Activated CD8-positive, alpha-beta T cell treated with anti-CD3 and anti-CD28 coated beads for 36 hours (primary cell): ENCODE measurements at regions not wholly inside any gene's neighbourhood (a gene's known extent, or its start where the extent isn't known, plus 50 kb on each side); places are given as distances from the start of the nearest gene placed in this dataset.
"Not testable (repeated sequence)": the region's sequence is repeated elsewhere in the genome, so short reads cannot be mapped to it uniquely, and the experiment has no call there.

Experiments used
- ATAC-seq: fragments of 200-7000 bp; cut with Tn5 transposase; one replicate; pipeline ENCODE4 v1.10.0; 2021; ENCODE audit warnings: mild to moderate bottlenecking, moderate library complexity
- CTCF ChIA-PET: fragments of 350-600 bp; sonication (Branson Sonifier 250); formaldehyde crosslinking; loops from one replicate; lab custom pipeline; 2021; ENCODE audit warnings: antibody characterized with exemption; lab: Charles Lee
- POLR2A ChIA-PET: fragments of 350-600 bp; sonication (Branson Sonifier 250); formaldehyde crosslinking; loops from one replicate; lab custom pipeline; 2021; ENCODE audit warnings: antibody characterized with exemption; lab: Charles Lee
- DNase-seq: peaks from one replicate; pipeline ENCODE4 v3.0.0-alpha.2; 2020
- H3K27ac Mint-ChIP-seq: one replicate; pipeline ENCODE4 v1.8.0; 2021; ENCODE audit warnings: mild to moderate bottlenecking, mixed read lengths
- H3K27me3 Mint-ChIP-seq: one replicate; pipeline ENCODE4 v1.8.0; 2021; ENCODE audit warnings: mixed read lengths
- H3K36me3 Mint-ChIP-seq: one replicate; pipeline ENCODE4 v1.8.0; 2021; ENCODE audit warnings: low read depth, mixed read lengths
- H3K4me1 Mint-ChIP-seq: one replicate; pipeline ENCODE4 v1.8.0; 2021; ENCODE audit warnings: low read depth, mixed read lengths
- H3K4me3 Mint-ChIP-seq: one replicate; pipeline ENCODE4 v1.8.0; 2021; ENCODE audit warnings: mild to moderate bottlenecking, moderate library complexity, mixed read lengths
- H3K9me3 Mint-ChIP-seq: one replicate; pipeline ENCODE4 v1.8.0; 2021; ENCODE audit warnings: mixed read lengths
- intact Hi-C: fragments of 100-400 bp; cut with micrococcal nuclease; formaldehyde crosslinking; loops from one replicate; pipeline ENCODE4 v1.10.0; 2022
- TF ChIP-seq, protein P1 (sequence below): fragments of 200-600 bp; IDR thresholded peaks from one replicate; pipeline ENCODE4 v1.8.0; 2022; ENCODE audit warnings: antibody characterized with exemption, mild to moderate bottlenecking

DNA sequence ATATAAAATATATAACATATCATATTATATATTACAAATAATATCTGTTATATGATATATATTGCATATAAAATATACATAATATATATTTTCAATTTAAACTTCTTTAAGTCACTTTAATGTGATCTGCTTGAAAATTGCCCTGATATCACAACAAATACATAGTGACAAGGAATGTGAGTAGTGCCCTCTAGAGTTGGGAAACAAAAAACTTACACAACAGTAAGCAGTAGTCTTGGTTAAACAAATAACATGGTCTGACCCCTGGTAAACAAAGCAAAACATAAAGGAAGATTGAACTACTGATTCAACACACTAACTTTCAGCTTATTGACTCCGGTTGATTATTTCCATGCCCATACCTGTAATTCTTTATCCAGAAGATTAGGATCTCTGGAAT, 188.3 kb upstream of the NMUR2 start:
- no peaks in the 10 kb centered on the region for H3K27me3 Mint-ChIP-seq
- intact Hi-C loops: no loop called here
- H3K27ac Mint-ChIP-seq: no peak overlapping the region
- POLR2A ChIA-PET: no interaction called here
- CTCF ChIA-PET: no interaction called here
- DNase-seq: no peak
- H3K4me3 Mint-ChIP-seq: no peak overlapping the region
- no peaks in the 10 kb centered on the region for H3K4me1 Mint-ChIP-seq
- H3K36me3 Mint-ChIP-seq: no peaks in the 10 kb centered on the region
- peaks cover 3% of the 10 kb centered on the region for H3K9me3 Mint-ChIP-seq
- ATAC-seq: no peak
- TF ChIP-seq, protein P1, sequence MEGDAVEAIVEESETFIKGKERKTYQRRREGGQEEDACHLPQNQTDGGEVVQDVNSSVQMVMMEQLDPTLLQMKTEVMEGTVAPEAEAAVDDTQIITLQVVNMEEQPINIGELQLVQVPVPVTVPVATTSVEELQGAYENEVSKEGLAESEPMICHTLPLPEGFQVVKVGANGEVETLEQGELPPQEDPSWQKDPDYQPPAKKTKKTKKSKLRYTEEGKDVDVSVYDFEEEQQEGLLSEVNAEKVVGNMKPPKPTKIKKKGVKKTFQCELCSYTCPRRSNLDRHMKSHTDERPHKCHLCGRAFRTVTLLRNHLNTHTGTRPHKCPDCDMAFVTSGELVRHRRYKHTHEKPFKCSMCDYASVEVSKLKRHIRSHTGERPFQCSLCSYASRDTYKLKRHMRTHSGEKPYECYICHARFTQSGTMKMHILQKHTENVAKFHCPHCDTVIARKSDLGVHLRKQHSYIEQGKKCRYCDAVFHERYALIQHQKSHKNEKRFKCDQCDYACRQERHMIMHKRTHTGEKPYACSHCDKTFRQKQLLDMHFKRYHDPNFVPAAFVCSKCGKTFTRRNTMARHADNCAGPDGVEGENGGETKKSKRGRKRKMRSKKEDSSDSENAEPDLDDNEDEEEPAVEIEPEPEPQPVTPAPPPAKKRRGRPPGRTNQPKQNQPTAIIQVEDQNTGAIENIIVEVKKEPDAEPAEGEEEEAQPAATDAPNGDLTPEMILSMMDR: no peak

DNA sequence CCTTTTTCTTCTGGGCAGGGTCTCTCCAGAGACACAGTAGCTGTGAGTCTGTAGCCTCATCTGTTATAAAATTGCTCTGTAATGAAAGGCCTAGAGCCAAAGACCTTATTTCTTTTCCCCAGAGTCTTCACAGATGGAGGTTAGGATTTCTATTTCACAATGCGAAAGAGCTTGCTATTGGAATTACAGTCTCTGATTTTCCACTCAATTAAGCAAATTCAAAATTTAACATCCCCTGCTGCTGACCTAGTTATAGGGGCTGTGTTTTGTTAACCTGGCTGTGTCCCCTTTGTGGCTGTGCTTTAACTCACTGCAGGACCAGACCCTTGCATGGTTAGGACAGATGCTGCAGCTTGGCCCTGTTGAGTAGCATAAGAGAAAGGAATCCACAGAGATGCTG, 190.3 kb upstream of the NMUR2 start:
- TF ChIP-seq, protein P1: no peak
- POLR2A ChIA-PET: no interaction called here

DNA sequence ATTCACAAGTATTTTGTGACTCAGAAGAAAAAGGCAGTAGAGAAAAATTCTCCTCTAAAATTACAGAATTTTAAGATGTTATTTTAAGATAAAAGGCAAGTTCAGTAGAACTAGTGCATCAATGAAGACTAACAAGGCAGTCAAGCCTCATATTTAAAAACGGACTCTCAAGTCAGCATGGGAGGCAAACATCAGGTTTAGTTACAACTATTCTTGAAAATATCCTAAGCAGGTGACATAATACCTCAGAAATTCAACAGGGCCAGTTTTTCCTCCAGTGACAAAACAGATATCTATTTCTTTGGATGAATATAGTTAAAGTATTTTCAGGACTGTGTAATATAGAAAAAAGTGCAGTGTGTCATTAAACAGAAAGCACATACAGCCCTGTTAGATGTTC, 194.0 kb upstream of the NMUR2 start:
- H3K4me1 Mint-ChIP-seq: no peaks in the 10 kb centered on the region
- peaks cover under 1% of the 10 kb centered on the region for H3K9me3 Mint-ChIP-seq
- TF ChIP-seq, protein P1: no peak
- H3K27ac Mint-ChIP-seq: no peak overlapping the region
- H3K4me3 Mint-ChIP-seq: no peak overlapping the region
- ATAC-seq (no peak), DNase-seq (no peak)
- H3K36me3 Mint-ChIP-seq: no peaks in the 10 kb centered on the region
- H3K27me3 Mint-ChIP-seq: no peaks in the 10 kb centered on the region
- intact Hi-C loops: no loop called here
- POLR2A ChIA-PET: no interaction called here
- CTCF ChIA-PET: no interaction called here

More for the DNA sequence above, 190.3 kb upstream of the NMUR2 start:
- ATAC-seq: no peak
- CTCF ChIA-PET: interaction anchor here (1.5 kb wide), 1 partner anchor 11 kb away, joined by 3 read pairs; no protein-coding TSS in a partner anchor
- H3K36me3 Mint-ChIP-seq: no peaks in the 10 kb centered on the region
- H3K27me3 Mint-ChIP-seq: no peaks in the 10 kb centered on the region
- no peak overlapping the region for H3K4me3 Mint-ChIP-seq
- intact Hi-C loops: no loop called here
- H3K27ac Mint-ChIP-seq: no peak overlapping the region
- H3K4me1 Mint-ChIP-seq: no peaks in the 10 kb centered on the region
- no peak for DNase-seq
- peaks cover 3% of the 10 kb centered on the region for H3K9me3 Mint-ChIP-seq

DNA sequence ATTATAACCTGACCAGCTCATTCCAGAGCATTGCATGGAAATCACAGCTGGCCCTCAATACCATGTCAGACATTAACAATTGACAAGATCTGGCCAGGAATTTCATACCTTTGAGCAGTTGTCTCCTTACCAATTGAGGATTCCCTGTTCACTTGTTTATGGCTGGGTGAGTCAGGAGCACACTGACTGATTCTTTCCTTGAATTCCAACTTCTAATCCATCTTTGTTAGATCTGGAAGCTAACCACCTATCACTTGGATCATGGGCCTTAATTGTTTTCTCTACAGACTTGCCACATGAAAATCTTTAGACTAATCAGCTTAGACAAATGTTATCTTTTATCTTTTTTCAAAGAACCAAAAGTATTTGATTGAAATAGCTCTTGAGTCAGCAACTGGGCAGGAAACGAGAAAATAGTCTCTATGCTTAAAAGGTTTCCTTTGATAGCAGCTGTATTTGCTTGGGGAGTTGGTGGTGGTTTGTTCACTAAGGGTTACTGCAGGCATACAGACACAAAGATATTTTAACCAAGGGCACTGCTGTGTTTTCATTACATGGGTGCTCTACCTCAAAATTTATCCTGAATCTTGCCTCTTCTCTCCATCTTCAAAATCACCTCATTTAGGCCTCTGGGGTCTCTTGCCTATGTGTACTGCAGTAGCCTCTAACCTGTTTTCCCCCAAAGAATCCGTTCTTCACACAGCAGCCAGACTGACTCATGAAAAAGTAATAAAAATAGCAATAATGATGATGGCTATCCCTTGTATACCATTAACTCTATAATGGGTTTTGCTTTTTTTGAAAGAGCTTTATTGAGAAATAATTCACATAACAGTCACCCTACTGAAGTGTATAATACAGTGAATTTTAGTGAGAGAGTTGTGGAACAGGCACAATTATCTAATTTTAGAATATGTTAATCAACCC, 197.0 kb upstream of the NMUR2 start:
- POLR2A ChIA-PET: no interaction called here
- no peak for ATAC-seq

DNA sequence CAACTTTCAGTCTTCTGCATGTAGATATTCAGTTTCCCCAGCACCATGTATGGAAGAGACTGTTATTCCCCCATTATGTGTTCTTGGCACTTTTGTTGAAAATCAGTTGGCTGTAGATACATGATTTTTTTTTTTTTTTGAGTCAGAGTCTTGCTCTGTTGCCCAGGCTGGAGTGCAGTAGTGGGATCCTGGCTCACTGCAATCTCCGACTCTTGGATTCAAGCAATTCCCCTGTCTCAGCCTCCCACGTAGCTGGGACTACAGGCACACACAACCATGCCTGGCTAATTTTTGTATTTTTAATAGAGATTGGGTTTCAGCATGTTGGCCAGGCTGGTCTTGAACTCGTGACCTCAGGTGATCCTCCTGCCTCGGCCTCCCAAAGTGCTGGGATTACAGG, 201.0 kb upstream of the NMUR2 start:
- H3K9me3 Mint-ChIP-seq, H3K4me1 Mint-ChIP-seq, H3K4me3 Mint-ChIP-seq, intact Hi-C loops, H3K27ac Mint-ChIP-seq, POLR2A ChIA-PET, H3K36me3 Mint-ChIP-seq, DNase-seq, H3K27me3 Mint-ChIP-seq, ATAC-seq: not testable (repeated sequence)
- CTCF ChIA-PET: interaction anchor here (1.1 kb wide), 1 partner anchor 12 kb away, joined by 3 read pairs; no protein-coding TSS in a partner anchor

More for the DNA sequence above, 197.0 kb upstream of the NMUR2 start:
- Mint-ChIP-seq H3K9me3 (peaks cover 3% of the 10 kb centered on the region), H3K4me3 (no peak overlapping the region), H3K27me3 (no peaks in the 10 kb centered on the region), H3K27ac (no peak overlapping the region), H3K4me1 (no peaks in the 10 kb centered on the region), H3K36me3 (no peaks in the 10 kb centered on the region)
- intact Hi-C loops: no loop called here
- TF ChIP-seq, protein P1: no peak
- CTCF ChIA-PET: no interaction called here
- DNase-seq: no peak
